ENCODE measurements at regions not wholly inside any gene's neighbourhood (a gene's known extent, or its start where the extent isn't known, plus 50 kb on each side); places are given as distances from the start of the nearest gene placed in this dataset.

DNA sequence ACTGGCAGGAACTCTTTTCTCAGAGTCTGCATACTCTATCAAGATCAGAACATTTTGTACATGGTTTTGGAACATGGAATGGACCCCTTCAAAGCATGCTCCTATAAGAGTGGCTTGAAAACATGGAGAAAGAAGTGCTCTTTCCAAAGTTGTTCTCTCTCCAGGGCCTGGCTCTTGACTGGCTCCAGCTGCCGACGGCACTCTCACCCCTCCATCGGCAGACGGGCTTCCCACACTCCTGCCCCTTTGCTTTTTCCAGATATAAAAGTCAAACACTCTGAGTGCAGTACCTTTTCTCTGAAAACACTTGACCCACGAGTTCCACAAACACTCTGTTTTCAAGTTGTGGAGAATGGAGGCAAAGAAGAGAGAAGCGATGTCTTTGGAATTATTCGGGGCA lies 72.5 kb upstream of the ONECUT1 start:
- DNase-seq (ENCODE audit: low spot score), result no peak
- in situ Hi-C loops (cut with HindIII; ENCODE audit: low sequenced_read_pairs), result no loop called here

DNA sequence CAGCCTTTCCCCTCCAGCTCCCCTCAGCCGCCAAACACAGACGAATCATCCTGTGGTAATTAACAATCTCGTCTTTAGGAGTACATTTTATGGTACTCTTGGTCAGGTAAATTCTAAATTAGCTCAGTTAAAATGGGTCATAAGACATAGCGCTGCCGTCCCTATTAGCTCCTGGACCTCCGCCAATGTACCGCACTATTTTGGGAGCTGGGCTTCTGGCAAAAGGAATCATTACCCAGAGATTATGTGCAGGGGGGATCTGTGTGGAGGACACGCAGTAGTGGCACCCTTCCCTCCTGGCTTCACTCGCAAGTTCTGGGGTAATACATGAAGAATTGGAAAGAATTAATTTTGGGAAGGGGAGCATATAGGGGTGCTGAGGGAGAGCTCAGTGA lies 68.6 kb upstream of the ONECUT1 start:
- in situ Hi-C loops (cut with HindIII; ENCODE audit: low sequenced_read_pairs), result no loop called here
- no peak for DNase-seq (ENCODE audit: low spot score)

DNA sequence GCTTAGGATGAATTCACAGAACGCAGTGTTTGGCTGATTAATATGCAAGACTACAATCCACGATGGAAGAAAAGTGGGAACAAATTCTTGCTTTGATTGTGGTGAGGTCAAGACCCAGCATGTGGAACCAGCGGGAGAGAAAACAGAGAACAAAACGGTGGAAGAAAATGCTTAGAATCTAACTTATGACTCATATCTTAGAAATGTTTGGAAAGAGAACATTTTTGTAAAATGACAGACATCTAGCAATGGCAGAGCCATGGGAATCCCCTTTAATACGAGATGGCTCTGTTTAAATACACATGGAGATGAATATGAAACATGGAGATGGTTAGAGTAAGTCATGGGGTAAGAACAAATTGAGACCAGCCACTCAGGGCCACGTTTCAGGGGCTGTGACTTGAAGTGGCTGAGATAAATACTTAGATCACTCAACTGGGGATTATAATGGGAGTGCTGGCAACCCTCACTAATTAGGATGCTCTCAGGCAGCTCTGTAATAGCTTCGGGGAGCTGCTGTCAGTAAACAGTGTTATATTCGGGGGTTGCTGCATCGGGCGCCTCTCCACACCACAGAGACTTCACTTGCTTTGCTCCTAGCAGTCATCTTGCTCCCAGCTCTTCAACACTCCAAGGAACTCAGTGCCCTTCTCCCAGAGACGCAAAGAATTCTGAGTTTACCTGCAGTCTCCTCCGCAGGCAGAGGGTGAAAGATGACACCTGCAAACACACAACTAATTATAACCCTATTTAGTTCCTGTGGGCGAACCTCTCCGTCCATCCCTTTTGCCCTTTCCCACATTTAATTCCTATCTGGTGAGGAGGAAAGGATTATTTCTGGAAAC lies 68.0 kb upstream of the ONECUT1 start:
- in situ Hi-C loops (cut with HindIII; ENCODE audit: low sequenced_read_pairs), result no loop called here
- DNase-seq (ENCODE audit: low spot score), result peak; percentile 1

DNA sequence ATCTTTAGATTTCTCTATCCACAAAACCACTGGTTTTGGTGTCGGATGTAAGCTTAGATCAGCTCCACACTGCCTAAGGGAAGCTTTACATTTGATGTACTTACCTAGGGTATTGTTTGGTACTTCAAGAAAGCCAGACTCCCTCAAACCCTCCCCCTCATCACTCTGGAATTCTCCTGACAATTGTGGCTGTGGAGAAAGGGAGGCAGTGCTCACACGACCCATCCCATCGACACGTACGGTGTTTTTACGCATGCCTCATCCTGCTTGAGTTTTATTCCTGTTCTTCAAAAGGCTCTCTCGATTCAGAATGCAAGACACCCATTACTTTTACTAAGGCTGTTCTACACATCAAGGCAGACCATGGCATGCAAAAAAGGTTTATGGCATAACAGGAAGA lies 67.3 kb upstream of the ONECUT1 start:
- in situ Hi-C loops (cut with HindIII; ENCODE audit: low sequenced_read_pairs), result no loop called here
- no peak for DNase-seq (ENCODE audit: low spot score)

DNA sequence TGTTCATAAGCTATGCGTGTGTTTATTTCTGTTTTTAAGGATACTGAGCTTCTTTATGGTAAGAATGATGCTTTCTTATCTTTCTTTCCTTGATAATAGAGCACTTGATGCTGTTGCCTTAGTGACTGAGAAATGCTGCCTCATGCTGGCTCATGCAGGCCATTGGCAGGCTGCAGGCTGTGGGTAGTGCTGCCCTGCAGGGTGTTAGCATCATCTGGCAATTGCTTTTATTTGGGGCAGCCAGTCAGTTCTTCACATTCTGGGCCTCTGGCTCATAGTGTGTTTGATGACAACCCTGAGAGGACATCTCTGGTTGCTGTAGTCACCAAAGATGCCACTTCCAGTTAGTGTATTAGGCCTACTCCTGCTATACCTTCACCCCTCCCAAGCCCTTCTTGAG lies 66.2 kb upstream of the ONECUT1 start:
- in situ Hi-C loops (cut with HindIII; ENCODE audit: low sequenced_read_pairs), result no loop called here
- DNase-seq (ENCODE audit: low spot score), result no peak

DNA sequence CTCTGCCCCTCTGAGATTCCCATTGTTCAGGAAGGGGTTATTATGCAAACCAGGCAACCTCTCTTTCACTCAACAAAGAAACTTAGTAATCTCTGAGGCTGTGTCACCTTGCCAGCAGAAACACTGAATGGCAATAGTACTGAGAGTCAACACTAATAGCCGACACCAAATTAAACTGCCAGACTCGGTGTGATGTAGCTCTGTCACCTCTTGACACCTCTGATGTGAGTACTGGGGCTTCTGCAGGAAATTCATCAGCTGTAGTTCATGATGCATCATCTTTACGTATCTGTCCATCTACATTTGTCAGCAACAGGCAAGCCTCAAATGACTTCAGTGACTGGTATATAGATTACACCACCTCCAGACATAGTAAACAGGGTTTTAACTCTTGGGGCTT lies 65.0 kb upstream of the ONECUT1 start:
- in situ Hi-C loops (cut with HindIII; ENCODE audit: low sequenced_read_pairs), result no loop called here
- no peak for DNase-seq (ENCODE audit: low spot score)

DNA sequence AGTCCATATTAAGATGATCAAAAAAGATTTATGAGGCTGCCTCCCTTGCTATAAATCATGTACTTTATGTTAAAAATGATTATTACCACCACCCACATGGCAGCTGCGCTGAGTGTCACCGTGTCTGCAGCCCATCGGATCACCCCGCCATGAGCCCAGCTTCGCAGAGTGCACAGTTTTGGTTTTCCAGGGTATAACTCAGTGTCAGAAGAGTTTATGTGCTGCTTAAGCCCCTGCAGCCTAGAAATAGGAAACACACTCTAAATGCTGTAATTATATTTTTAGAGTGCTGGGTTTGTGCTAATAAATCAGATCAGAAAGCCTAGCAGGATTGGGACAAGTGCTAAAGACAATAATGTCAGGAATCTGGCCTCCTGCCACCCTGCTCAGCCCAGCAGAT lies 54.7 kb upstream of the ONECUT1 start:
- in situ Hi-C loops (cut with HindIII; ENCODE audit: low sequenced_read_pairs), result no loop called here
- no peak for DNase-seq (ENCODE audit: low spot score)
